Stimulated activated CD8-positive, alpha-beta memory T cell treated with anti-CD3 and anti-CD28 coated beads, Interleukin-4, amount 100 ng/mL, for 1 hour (primary cell): ENCODE measurements at regions not wholly inside any gene's neighbourhood (a gene's known extent, or its start where the extent isn't known, plus 50 kb on each side); places are given as distances from the start of the nearest gene placed in this dataset.

ENCODE experiments used
- DNase-seq, 2 donors: peaks; one replicate each; pipeline ENCODE4 v3.0.0-alpha.2; 2020; ENCODE audit warnings: low read depth in 2 of 2, low spot score in 1 of 2

GRCh38 chr6:151753581-151753980, 53.9 kb upstream of the ESR1 start:
- no peak for DNase-seq

- DNase-seq: no peak
Measured at GRCh38 chr6:151757506-151757955, 50.0 kb upstream of the ESR1 start.
